B cell (primary cell): ENCODE measurements at regions not wholly inside any gene's neighbourhood (a gene's known extent, or its start where the extent isn't known, plus 50 kb on each side); places are given as distances from the start of the nearest gene placed in this dataset.

ENCODE experiments used
- EZH2 ChIP-seq: IDR thresholded peaks from 2 replicates; pipeline ENCODE4 v1.6.1; 2012; ENCODE audit warnings: borderline replicate concordance, low read depth, mild to moderate bottlenecking, moderate library complexity, low read length; ENCODE audit not compliant: insufficient read depth, poor library complexity, severe bottlenecking
- TF ChIP-seq, protein P1 (sequence below): fragments of 200-600 bp; IDR thresholded peaks from one replicate; pipeline ENCODE4 v1.8.0; 2022; ENCODE audit warnings: antibody characterized with exemption, mild to moderate bottlenecking

DNA sequence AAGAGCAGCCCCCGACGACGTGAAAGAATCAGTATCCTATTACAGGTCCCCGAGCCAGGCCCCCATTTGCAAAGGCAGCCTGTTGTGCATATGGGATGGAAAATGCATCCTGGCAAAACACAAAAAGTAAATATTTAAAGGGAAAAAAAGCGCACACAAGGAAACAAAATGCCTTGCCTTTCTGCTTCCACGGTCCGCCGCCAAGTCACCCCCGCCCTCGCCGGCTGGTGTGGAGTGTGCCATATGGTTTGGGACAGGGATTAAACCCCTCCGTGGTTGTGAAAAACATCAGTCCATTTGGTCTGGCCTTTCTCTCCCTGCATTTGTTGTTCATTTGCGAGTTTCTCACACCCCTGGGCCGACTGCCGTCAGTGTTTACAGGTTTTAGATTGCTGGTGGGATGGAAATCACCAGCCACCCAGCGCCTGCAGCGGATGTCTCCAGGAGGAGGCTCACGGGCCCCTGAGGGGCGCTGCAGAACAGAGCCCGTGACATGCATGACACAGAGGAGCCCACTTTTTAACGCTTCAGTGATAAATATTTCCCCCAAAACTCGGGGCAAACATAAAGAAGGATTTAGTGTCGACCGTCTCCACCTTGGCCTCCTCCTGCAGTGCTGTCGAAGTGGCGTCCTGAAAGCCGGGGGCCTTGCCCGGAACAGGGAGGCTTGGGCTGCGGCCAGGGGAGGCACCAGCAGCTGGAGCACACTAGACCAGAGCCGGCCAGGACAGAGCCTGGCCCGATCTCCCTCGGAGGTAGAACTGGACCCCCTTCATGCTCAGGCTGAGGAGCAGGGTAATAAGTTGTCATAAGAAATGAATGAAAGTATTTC lies 161.5 kb downstream of the HSD17B3 start:
- TF ChIP-seq, protein P1, sequence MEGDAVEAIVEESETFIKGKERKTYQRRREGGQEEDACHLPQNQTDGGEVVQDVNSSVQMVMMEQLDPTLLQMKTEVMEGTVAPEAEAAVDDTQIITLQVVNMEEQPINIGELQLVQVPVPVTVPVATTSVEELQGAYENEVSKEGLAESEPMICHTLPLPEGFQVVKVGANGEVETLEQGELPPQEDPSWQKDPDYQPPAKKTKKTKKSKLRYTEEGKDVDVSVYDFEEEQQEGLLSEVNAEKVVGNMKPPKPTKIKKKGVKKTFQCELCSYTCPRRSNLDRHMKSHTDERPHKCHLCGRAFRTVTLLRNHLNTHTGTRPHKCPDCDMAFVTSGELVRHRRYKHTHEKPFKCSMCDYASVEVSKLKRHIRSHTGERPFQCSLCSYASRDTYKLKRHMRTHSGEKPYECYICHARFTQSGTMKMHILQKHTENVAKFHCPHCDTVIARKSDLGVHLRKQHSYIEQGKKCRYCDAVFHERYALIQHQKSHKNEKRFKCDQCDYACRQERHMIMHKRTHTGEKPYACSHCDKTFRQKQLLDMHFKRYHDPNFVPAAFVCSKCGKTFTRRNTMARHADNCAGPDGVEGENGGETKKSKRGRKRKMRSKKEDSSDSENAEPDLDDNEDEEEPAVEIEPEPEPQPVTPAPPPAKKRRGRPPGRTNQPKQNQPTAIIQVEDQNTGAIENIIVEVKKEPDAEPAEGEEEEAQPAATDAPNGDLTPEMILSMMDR, result no peak
- no peak for TF ChIP-seq EZH2
